ENCODE measurements at regions not wholly inside any gene's neighbourhood (a gene's known extent, or its start where the extent isn't known, plus 50 kb on each side); places are given as distances from the start of the nearest gene placed in this dataset.

- no peak for TF ChIP-seq POLR2A (IDR thresholded peaks at IDR 0.05)
- TF ChIP-seq CTCF (IDR thresholded peaks at IDR 0.05): no peak
- H3K4me1 ChIP-seq: no peaks in the 10 kb centered on the region
- no peaks in the 10 kb centered on the region for H3K27me3 ChIP-seq
- H3K36me3 ChIP-seq: no peaks in the 10 kb centered on the region
- H3K4me3 ChIP-seq: no peak overlapping the region
- DNase-seq: no peak
- no peaks in the 10 kb centered on the region for H3K9me3 ChIP-seq
- intact Hi-C loops (cut with DNase I): no loop called here
- WGBS, 2 donors: 30 to 53% methylated on average over 2 of the region's 2 CpGs
- H3K27ac ChIP-seq: no peak overlapping the region
Measured at GRCh38 chr18:2392446-2392845, 178.9 kb downstream of the METTL4 start.

GRCh38 chr18:2394684-2395083, 176.6 kb downstream of the METTL4 start:
- intact Hi-C loops (cut with DNase I): no loop called here
- no peak overlapping the region for H3K27ac ChIP-seq
- TF ChIP-seq POLR2A (IDR thresholded peaks at IDR 0.05): no peak
- no peak for TF ChIP-seq CTCF (IDR thresholded peaks at IDR 0.05)
- no peak for DNase-seq
- H3K4me3 ChIP-seq: no peak overlapping the region
- no peaks in the 10 kb centered on the region for H3K27me3 ChIP-seq
- 84 to 85% methylated on average over 7 of the region's 7 CpGs for WGBS, 2 donors
- H3K4me1 ChIP-seq: no peaks in the 10 kb centered on the region
- H3K36me3 ChIP-seq: no peaks in the 10 kb centered on the region
- H3K9me3 ChIP-seq: no peaks in the 10 kb centered on the region

- WGBS, 2 donors: 70% methylated on average over 3 of the region's 3 CpGs
- H3K4me3 ChIP-seq: no peak overlapping the region
- no peak overlapping the region for H3K27ac ChIP-seq
- H3K4me1 ChIP-seq: no peaks in the 10 kb centered on the region
- no peaks in the 10 kb centered on the region for H3K9me3 ChIP-seq
- DNase-seq: no peak
- no peaks in the 10 kb centered on the region for H3K36me3 ChIP-seq
- intact Hi-C loops (cut with DNase I): no loop called here
- H3K27me3 ChIP-seq: no peaks in the 10 kb centered on the region
- TF ChIP-seq CTCF (IDR thresholded peaks at IDR 0.05) (no peak), POLR2A (IDR thresholded peaks at IDR 0.05) (no peak)
Measured at GRCh38 chr18:2395427-2396161, 175.7 kb downstream of the METTL4 start.

GRCh38 chr18:2396162-2396505, 175.2 kb downstream of the METTL4 start:
- 72 to 83% methylated on average over 2 of the region's 2 CpGs for WGBS, 2 donors
- H3K4me1 ChIP-seq: no peaks in the 10 kb centered on the region
- no peaks in the 10 kb centered on the region for H3K36me3 ChIP-seq
- no peaks in the 10 kb centered on the region for H3K9me3 ChIP-seq
- no peaks in the 10 kb centered on the region for H3K27me3 ChIP-seq
- intact Hi-C loops (cut with DNase I): no loop called here
- H3K4me3 ChIP-seq: no peak overlapping the region
- TF ChIP-seq POLR2A (IDR thresholded peaks at IDR 0.05): no peak
- no peak for TF ChIP-seq CTCF (IDR thresholded peaks at IDR 0.05)
- H3K27ac ChIP-seq: no peak overlapping the region
- no peak for DNase-seq

- H3K27ac ChIP-seq: no peak overlapping the region
- no peaks in the 10 kb centered on the region for H3K36me3 ChIP-seq
- H3K9me3 ChIP-seq: no peaks in the 10 kb centered on the region
- DNase-seq: no peak
- H3K4me3 ChIP-seq: no peak overlapping the region
- no peak for TF ChIP-seq POLR2A (IDR thresholded peaks at IDR 0.05)
- no peak for TF ChIP-seq CTCF (IDR thresholded peaks at IDR 0.05)
- H3K27me3 ChIP-seq: no peaks in the 10 kb centered on the region
- intact Hi-C loops (cut with DNase I): no loop called here
- H3K4me1 ChIP-seq: no peaks in the 10 kb centered on the region
- WGBS, 2 donors: 61 to 67% methylated on average over 2 of the region's 2 CpGs
Measured at GRCh38 chr18:2400701-2401196, 170.6 kb downstream of the METTL4 start.

Measured in esophagus squamous epithelium (tissue), 5 donors.